HG03460 (cell line): ENCODE measurements at regions not wholly inside any gene's neighbourhood (a gene's known extent, or its start where the extent isn't known, plus 50 kb on each side); places are given as distances from the start of the nearest gene placed in this dataset.

Experiments
- ATAC-seq: cut with Tn5 transposase; IDR thresholded peaks from one replicate; pipeline ENCODE4 v1.9.1; 2021; ENCODE audit not compliant: unreplicated experiment

GRCh38 chr18:51999351-51999750 is 340.6 kb upstream of the DCC start:
- ATAC-seq = no peak

- no peak for ATAC-seq
Measured at GRCh38 chr18:52000435-52000834, 339.6 kb upstream of the DCC start.

GRCh38 chr18:52001106-52001505 is 338.9 kb upstream of the DCC start:
- ATAC-seq = no peak

- no peak for ATAC-seq
Measured at GRCh38 chr18:52002600-52002999, 337.4 kb upstream of the DCC start.

- no peak for ATAC-seq
Measured at GRCh38 chr18:52007105-52007504, 332.9 kb upstream of the DCC start.

GRCh38 chr18:52008330-52008729 is 331.7 kb upstream of the DCC start:
- no peak for ATAC-seq

- ATAC-seq = no peak
Measured at GRCh38 chr18:52008736-52009135, 331.3 kb upstream of the DCC start.

- ATAC-seq = no peak
Measured at GRCh38 chr18:52009958-52010357, 330.0 kb upstream of the DCC start.

GRCh38 chr18:52045946-52046675 is 293.9 kb upstream of the DCC start:
- ATAC-seq = no peak

- no peak for ATAC-seq
Measured at GRCh38 chr18:52046842-52047241, 293.2 kb upstream of the DCC start.

GRCh38 chr18:52054324-52054723 is 285.7 kb upstream of the DCC start:
- no peak for ATAC-seq

GRCh38 chr18:52060607-52061304 is 279.2 kb upstream of the DCC start:
- no peak for ATAC-seq

- no peak for ATAC-seq
Measured at GRCh38 chr18:52063923-52064322, 276.1 kb upstream of the DCC start.

- ATAC-seq = no peak
Measured at GRCh38 chr18:52069201-52069600, 270.8 kb upstream of the DCC start.

GRCh38 chr18:52070291-52070756 is 269.7 kb upstream of the DCC start:
- ATAC-seq = no peak

- no peak for ATAC-seq
Measured at GRCh38 chr18:52077251-52077983, 262.6 kb upstream of the DCC start.

- ATAC-seq = no peak
Measured at GRCh38 chr18:52082246-52082645, 257.8 kb upstream of the DCC start.

- no peak for ATAC-seq
Measured at GRCh38 chr18:52087140-52087539, 252.9 kb upstream of the DCC start.

- no peak for ATAC-seq
Measured at GRCh38 chr18:52090005-52090404, 250.0 kb upstream of the DCC start.

- no peak for ATAC-seq
Measured at GRCh38 chr18:52093171-52093570, 246.8 kb upstream of the DCC start.

- ATAC-seq = no peak
Measured at GRCh38 chr18:52118684-52119083, 221.3 kb upstream of the DCC start.
